ENCODE measurements at regions not wholly inside any gene's neighbourhood (a gene's known extent, or its start where the extent isn't known, plus 50 kb on each side); places are given as distances from the start of the nearest gene placed in this dataset.
A peak's percentile ranks its signal among the peaks of the same experiment; 100 is the strongest.

DNA sequence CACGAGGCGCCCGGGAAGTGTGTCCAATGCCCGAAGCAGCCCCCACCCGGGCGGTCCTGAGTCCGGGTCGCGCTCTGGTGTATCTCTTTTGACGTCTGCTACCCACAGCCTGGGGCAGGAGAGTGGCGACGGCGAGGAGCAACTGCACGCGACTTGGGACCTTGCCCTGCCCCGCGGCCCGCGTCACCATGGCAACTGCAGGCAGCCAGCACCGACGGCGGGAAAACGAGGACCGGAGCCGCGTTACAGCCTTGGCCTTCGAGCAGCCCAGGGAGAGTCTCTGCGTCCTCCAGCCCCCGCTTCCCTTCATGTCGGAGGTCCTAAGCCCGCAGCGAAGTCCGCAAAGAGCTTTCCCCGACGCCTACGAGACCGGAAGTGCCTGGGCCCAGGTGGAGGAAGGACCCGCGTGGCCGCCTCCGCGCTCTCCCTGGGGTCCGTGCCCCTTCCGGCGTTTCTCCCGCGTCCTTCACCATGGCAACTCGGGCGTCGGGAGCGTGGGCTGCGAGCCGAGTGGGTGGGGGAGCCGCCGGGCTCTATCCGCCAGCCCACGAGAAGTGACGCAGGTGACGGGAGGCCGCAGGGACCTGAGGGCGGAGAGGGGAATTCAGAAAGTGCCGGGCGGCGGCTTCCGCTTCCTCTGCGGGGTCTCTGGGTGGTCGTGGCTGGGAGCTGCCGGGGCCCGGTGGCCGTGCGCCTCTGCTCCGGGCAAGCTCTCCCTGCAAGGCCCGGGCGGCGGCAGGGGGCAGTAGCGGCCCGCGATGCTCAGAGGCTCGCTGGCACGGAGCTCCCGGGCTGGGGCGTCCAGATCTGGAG is 88.6 kb upstream of the TGM3 start (continued):
- TF ChIP-seq FOSL2 (CRISPR knock-in tag; IDR thresholded peaks at IDR 0.05), result no peak; the same call in 1 of the 2 replicates
- TF ChIP-seq ZNF318 (CRISPR knock-in tag; IDR thresholded peaks at IDR 0.05), result peak; percentile 59; the same call in 1 of the 2 replicates
- TF ChIP-seq SSRP1 (CRISPR knock-in tag; IDR thresholded peaks at IDR 0.05), result no peak
- peak; percentile 61 for TF ChIP-seq BHLHE40 (IDR thresholded peaks at IDR 0.05; ENCODE audit: low read length)
- TF ChIP-seq KDM3A (CRISPR knock-in tag; IDR thresholded peaks at IDR 0.05; ENCODE audit: low read depth), result peak; percentile 92; the same call in 1 of the 2 replicates
- TF ChIP-seq IRX3 (CRISPR knock-in tag; IDR thresholded peaks at IDR 0.05; ENCODE audit: borderline replicate concordance, low read depth), result no peak
- TF ChIP-seq KDM6A (CRISPR knock-in tag; IDR thresholded peaks at IDR 0.05; ENCODE audit: low read depth), result no peak
- TF ChIP-seq, protein P1, sequence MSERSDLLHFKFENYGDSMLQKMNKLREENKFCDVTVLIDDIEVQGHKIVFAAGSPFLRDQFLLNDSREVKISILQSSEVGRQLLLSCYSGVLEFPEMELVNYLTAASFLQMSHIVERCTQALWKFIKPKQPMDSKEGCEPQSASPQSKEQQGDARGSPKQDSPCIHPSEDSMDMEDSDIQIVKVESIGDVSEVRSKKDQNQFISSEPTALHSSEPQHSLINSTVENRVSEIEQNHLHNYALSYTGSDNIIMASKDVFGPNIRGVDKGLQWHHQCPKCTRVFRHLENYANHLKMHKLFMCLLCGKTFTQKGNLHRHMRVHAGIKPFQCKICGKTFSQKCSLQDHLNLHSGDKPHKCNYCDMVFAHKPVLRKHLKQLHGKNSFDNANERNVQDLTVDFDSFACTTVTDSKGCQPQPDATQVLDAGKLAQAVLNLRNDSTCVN (CRISPR knock-in tag; IDR thresholded peaks at IDR 0.05; ENCODE audit: borderline replicate concordance), result 0 out of 2 replicates have a peak, but pooled peaks have one; percentile 43
- TF ChIP-seq ONECUT2 (CRISPR knock-in tag; IDR thresholded peaks at IDR 0.05), result no peak
- TF ChIP-seq NONO (IDR thresholded peaks at IDR 0.05), result no peak
- peak; percentile 86 for TF ChIP-seq NONO (CRISPR knock-in tag; conservative IDR thresholded peaks at IDR 0.05)
- TF ChIP-seq ZMYM3 (CRISPR knock-in tag; IDR thresholded peaks at IDR 0.05), result no peak
- TF ChIP-seq, protein P2, sequence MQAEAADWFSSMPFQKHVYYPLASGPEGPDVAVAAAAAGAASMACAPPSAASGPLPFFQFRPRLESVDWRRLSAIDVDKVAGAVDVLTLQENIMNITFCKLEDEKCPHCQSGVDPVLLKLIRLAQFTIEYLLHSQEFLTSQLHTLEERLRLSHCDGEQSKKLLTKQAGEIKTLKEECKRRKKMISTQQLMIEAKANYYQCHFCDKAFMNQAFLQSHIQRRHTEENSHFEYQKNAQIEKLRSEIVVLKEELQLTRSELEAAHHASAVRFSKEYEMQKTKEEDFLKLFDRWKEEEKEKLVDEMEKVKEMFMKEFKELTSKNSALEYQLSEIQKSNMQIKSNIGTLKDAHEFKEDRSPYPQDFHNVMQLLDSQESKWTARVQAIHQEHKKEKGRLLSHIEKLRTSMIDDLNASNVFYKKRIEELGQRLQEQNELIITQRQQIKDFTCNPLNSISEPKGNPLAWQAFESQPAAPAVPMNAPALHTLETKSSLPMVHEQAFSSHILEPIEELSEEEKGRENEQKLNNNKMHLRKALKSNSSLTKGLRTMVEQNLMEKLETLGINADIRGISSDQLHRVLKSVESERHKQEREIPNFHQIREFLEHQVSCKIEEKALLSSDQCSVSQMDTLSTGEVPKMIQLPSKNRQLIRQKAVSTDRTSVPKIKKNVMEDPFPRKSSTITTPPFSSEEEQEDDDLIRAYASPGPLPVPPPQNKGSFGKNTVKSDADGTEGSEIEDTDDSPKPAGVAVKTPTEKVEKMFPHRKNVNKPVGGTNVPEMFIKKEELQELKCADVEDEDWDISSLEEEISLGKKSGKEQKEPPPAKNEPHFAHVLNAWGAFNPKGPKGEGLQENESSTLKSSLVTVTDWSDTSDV (CRISPR knock-in tag; IDR thresholded peaks at IDR 0.05), result no peak
- TF ChIP-seq DNMT1 (CRISPR knock-in tag; IDR thresholded peaks at IDR 0.05), result no peak
- no peak for TF ChIP-seq HHEX (CRISPR knock-in tag; IDR thresholded peaks at IDR 0.05)
- TF ChIP-seq ZBTB42 (CRISPR knock-in tag; IDR thresholded peaks at IDR 0.05), result no peak
- TF ChIP-seq ZNF670 (CRISPR knock-in tag; IDR thresholded peaks at IDR 0.05; ENCODE audit: borderline replicate concordance), result peak; percentile 90; the same call in 1 of the 2 replicates
- peak; percentile 78; the same call in 1 of the 2 replicates for TF ChIP-seq ZNF724P (CRISPR knock-in tag; IDR thresholded peaks at IDR 0.05; ENCODE audit: borderline replicate concordance)
- peak; percentile 45; the same call in 1 of the 2 replicates for TF ChIP-seq HOXD1 (CRISPR knock-in tag; IDR thresholded peaks at IDR 0.05)

Data from HepG2 (cell line).